ENCODE measurements at regions not wholly inside any gene's neighbourhood (a gene's known extent, or its start where the extent isn't known, plus 50 kb on each side); places are given as distances from the start of the nearest gene placed in this dataset.

- Histone ChIP-seq H2AFZ (ENCODE audit: low read depth, low read length) (no peak overlapping the region), H3K9me2 (ENCODE audit: insufficient read depth, low read length) (no peaks in the 10 kb centered on the region), H3K36me3 (ENCODE audit: insufficient read depth, low read length) (no peaks in the 10 kb centered on the region), H3K9me3 (ENCODE audit: low read length) (no peaks in the 10 kb centered on the region), H3K27me3 (ENCODE audit: insufficient read depth, low read depth, low read length) (peaks cover 3% of the 10 kb centered on the region), H3K79me2 (replicated peaks; ENCODE audit: insufficient read depth, low read length) (no peaks in the 10 kb centered on the region), H3F3A (ENCODE audit: insufficient read depth, low read length, poor library complexity, severe bottlenecking) (no peaks in the 10 kb centered on the region), H3K9ac (ENCODE audit: low read length) (no peak overlapping the region), H4K20me1 (ENCODE audit: insufficient read depth) (no peaks in the 10 kb centered on the region), H3K4me2 (ENCODE audit: low read length) (no peak overlapping the region), H3K27ac (ENCODE audit: low read length) (no peak overlapping the region), H3K4me3 (ENCODE audit: low read length) (no peak overlapping the region)
- TF ChIP-seq EP300 (conservative IDR thresholded peaks at IDR 0.05; ENCODE audit: poor library complexity, severe bottlenecking) (no peak), CTCF (IDR thresholded peaks at IDR 0.05; ENCODE audit: poor library complexity, severe bottlenecking) (no peak), SMC3 (conservative IDR thresholded peaks at IDR 0.05; ENCODE audit: poor library complexity) (no peak), TAF1 (IDR thresholded peaks at IDR 0.05; ENCODE audit: low read depth) (no peak), EZH2 (IDR thresholded peaks at IDR 0.05; ENCODE audit: borderline replicate concordance, insufficient read depth, low read length, poor library complexity, severe bottlenecking) (no peak), REST (IDR thresholded peaks at IDR 0.05; ENCODE audit: borderline replicate concordance) (no peak), POLR2AphosphoS5 (IDR thresholded peaks at IDR 0.05) (no peak), RAD21 (conservative IDR thresholded peaks at IDR 0.05) (no peak)
Measured at GRCh38 chr5:98527846-98528245, 245.6 kb upstream of the RGMB start.

GRCh38 chr5:98529321-98529720 lies 244.1 kb upstream of the RGMB start:
- Histone ChIP-seq H3K9ac (ENCODE audit: low read length) (no peak overlapping the region), H3K27me3 (ENCODE audit: insufficient read depth, low read depth, low read length) (peaks cover 3% of the 10 kb centered on the region)

GRCh38 chr5:98530224-98530623 lies 243.2 kb upstream of the RGMB start:
- Histone ChIP-seq H3K27me3 (ENCODE audit: insufficient read depth, low read depth, low read length) (peaks cover 3% of the 10 kb centered on the region), H3K27ac (ENCODE audit: low read length) (peak overlapping the region; percentile 30), H3K4me3 (ENCODE audit: low read length) (no peak overlapping the region), H3F3A (ENCODE audit: insufficient read depth, low read length, poor library complexity, severe bottlenecking) (no peaks in the 10 kb centered on the region), H3K79me2 (replicated peaks; ENCODE audit: insufficient read depth, low read length) (no peaks in the 10 kb centered on the region), H4K20me1 (ENCODE audit: insufficient read depth) (no peaks in the 10 kb centered on the region), H3K9me2 (ENCODE audit: insufficient read depth, low read length) (no peaks in the 10 kb centered on the region), H3K9ac (ENCODE audit: low read length) (no peak overlapping the region), H3K36me3 (ENCODE audit: insufficient read depth, low read length) (no peaks in the 10 kb centered on the region), H3K4me2 (ENCODE audit: low read length) (no peak overlapping the region), H3K9me3 (ENCODE audit: low read length) (no peaks in the 10 kb centered on the region), H2AFZ (ENCODE audit: low read depth, low read length) (no peak overlapping the region)
- TF ChIP-seq POLR2AphosphoS5 (IDR thresholded peaks at IDR 0.05) (peak; percentile 95), EP300 (conservative IDR thresholded peaks at IDR 0.05; ENCODE audit: poor library complexity, severe bottlenecking) (peak; percentile 99), EZH2 (IDR thresholded peaks at IDR 0.05; ENCODE audit: borderline replicate concordance, insufficient read depth, low read length, poor library complexity, severe bottlenecking) (no peak), MXI1 (conservative IDR thresholded peaks at IDR 0.05; ENCODE audit: poor library complexity, severe bottlenecking) (no peak)

More at GRCh38 chr5:98529321-98529720, 244.1 kb upstream of the RGMB start:
- H3K4me3 ChIP-seq (ENCODE audit: low read length) = no peak overlapping the region
- no peaks in the 10 kb centered on the region for H3F3A ChIP-seq (ENCODE audit: insufficient read depth, low read length, poor library complexity, severe bottlenecking)
- no peaks in the 10 kb centered on the region for H3K9me3 ChIP-seq (ENCODE audit: low read length)
- no peak overlapping the region for H3K27ac ChIP-seq (ENCODE audit: low read length)
- no peak overlapping the region for H3K4me2 ChIP-seq (ENCODE audit: low read length)
- TF ChIP-seq SMC3 (conservative IDR thresholded peaks at IDR 0.05; ENCODE audit: poor library complexity) (no peak), TAF1 (IDR thresholded peaks at IDR 0.05; ENCODE audit: low read depth) (no peak)
- no peaks in the 10 kb centered on the region for H3K9me2 ChIP-seq (ENCODE audit: insufficient read depth, low read length)
- H4K20me1 ChIP-seq (ENCODE audit: insufficient read depth) = no peaks in the 10 kb centered on the region
- H3K36me3 ChIP-seq (ENCODE audit: insufficient read depth, low read length) = no peaks in the 10 kb centered on the region
- no peaks in the 10 kb centered on the region for H3K79me2 ChIP-seq (replicated peaks; ENCODE audit: insufficient read depth, low read length)
- H2AFZ ChIP-seq (ENCODE audit: low read depth, low read length) = no peak overlapping the region
